ENCODE measurements at regions not wholly inside any gene's neighbourhood (a gene's known extent, or its start where the extent isn't known, plus 50 kb on each side); places are given as distances from the start of the nearest gene placed in this dataset.

DNA sequence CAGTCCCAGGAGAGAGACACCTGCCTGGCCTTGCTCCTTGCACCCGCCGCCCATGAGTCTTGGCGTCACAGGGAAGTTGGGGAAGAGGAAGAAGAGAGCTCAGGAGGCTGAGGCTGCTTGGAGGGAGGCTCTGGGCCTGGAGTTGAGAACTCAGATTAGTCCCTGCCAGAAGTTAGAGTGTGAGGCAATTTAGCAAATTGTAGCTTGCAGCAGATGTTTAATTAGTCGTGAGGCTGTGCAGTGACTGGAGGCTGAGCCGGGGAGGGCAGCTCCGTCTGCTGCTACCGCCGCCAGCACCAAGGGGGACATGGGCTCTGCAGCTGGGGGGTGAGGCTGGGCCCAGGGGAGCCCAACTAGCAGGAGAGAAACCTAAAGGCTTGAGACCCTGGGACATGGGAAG, 738.3 kb upstream of the EEF2KMT start:
- no peaks in the 10 kb centered on the region for H4K20me1 ChIP-seq (ENCODE audit: insufficient read depth)
- no peak for ATAC-seq
- no peak overlapping the region for H3K27ac ChIP-seq (ENCODE audit: low read depth, low read length)
- H3K4me3 ChIP-seq (replicated peaks in 1 of 2; ENCODE audit: low read depth in 1 of 2, low read length in 2 of 2) = no peak overlapping the region
- no peak overlapping the region for H3K9ac ChIP-seq (ENCODE audit: low read length)
- no peak overlapping the region for H3K4me2 ChIP-seq (ENCODE audit: low read length)
- H3K9me3 ChIP-seq (ENCODE audit: control insufficient read depth in 1 of 2, insufficient read depth in 1 of 2, low read depth in 1 of 2, low read length in 2 of 2) = peaks cover 0 to 6% of the 10 kb centered on the region in 2 experiments; a peak in 2 of 4 replicates
- BruUV-seq (replicated peaks) = no TSS peak
- H3K27me3 ChIP-seq (ENCODE audit: insufficient read depth, low read length) = no peaks in the 10 kb centered on the region
- H3K79me2 ChIP-seq (ENCODE audit: insufficient read depth, low read length) = no peaks in the 10 kb centered on the region
- TF ChIP-seq, protein P1, sequence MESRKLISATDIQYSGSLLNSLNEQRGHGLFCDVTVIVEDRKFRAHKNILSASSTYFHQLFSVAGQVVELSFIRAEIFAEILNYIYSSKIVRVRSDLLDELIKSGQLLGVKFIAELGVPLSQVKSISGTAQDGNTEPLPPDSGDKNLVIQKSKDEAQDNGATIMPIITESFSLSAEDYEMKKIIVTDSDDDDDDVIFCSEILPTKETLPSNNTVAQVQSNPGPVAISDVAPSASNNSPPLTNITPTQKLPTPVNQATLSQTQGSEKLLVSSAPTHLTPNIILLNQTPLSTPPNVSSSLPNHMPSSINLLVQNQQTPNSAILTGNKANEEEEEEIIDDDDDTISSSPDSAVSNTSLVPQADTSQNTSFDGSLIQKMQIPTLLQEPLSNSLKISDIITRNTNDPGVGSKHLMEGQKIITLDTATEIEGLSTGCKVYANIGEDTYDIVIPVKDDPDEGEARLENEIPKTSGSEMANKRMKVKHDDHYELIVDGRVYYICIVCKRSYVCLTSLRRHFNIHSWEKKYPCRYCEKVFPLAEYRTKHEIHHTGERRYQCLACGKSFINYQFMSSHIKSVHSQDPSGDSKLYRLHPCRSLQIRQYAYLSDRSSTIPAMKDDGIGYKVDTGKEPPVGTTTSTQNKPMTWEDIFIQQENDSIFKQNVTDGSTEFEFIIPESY (IDR thresholded peaks at IDR 0.05; ENCODE audit: extremely low read depth, insufficient replicate concordance, low read length) = no peak
- TF ChIP-seq, protein P2, sequence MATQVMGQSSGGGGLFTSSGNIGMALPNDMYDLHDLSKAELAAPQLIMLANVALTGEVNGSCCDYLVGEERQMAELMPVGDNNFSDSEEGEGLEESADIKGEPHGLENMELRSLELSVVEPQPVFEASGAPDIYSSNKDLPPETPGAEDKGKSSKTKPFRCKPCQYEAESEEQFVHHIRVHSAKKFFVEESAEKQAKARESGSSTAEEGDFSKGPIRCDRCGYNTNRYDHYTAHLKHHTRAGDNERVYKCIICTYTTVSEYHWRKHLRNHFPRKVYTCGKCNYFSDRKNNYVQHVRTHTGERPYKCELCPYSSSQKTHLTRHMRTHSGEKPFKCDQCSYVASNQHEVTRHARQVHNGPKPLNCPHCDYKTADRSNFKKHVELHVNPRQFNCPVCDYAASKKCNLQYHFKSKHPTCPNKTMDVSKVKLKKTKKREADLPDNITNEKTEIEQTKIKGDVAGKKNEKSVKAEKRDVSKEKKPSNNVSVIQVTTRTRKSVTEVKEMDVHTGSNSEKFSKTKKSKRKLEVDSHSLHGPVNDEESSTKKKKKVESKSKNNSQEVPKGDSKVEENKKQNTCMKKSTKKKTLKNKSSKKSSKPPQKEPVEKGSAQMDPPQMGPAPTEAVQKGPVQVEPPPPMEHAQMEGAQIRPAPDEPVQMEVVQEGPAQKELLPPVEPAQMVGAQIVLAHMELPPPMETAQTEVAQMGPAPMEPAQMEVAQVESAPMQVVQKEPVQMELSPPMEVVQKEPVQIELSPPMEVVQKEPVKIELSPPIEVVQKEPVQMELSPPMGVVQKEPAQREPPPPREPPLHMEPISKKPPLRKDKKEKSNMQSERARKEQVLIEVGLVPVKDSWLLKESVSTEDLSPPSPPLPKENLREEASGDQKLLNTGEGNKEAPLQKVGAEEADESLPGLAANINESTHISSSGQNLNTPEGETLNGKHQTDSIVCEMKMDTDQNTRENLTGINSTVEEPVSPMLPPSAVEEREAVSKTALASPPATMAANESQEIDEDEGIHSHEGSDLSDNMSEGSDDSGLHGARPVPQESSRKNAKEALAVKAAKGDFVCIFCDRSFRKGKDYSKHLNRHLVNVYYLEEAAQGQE (IDR thresholded peaks at IDR 0.05; ENCODE audit: low read depth) = no peak
- ChIA-PET RAD21 (ENCODE audit: low non-redundant PET in 1 of 2, low total read pairs in 2 of 2, uncharacterized antibody in 2 of 2, unreplicated experiment in 2 of 2) (no interaction called here), POLR2A (no interaction called here), CTCF (no interaction called here)
- intact Hi-C loops (cut with micrococcal nuclease) = no loop called here
- H2AFZ ChIP-seq (ENCODE audit: low read depth, low read length, poor library complexity, severe bottlenecking) = no peak overlapping the region
- no peaks in the 10 kb centered on the region for H3K36me3 ChIP-seq (ENCODE audit: control insufficient read depth in 1 of 2, insufficient read depth in 2 of 2, low read length in 2 of 2)
- no peaks in the 10 kb centered on the region for H3K4me1 ChIP-seq (ENCODE audit: control insufficient read depth in 1 of 2, insufficient read depth in 2 of 2, low read length in 2 of 2)
- no peak for DNase-seq (ENCODE audit: low read depth, low spot score)
- no peaks in the 10 kb centered on the region for H3K9me2 ChIP-seq (ENCODE audit: insufficient read depth)

DNA sequence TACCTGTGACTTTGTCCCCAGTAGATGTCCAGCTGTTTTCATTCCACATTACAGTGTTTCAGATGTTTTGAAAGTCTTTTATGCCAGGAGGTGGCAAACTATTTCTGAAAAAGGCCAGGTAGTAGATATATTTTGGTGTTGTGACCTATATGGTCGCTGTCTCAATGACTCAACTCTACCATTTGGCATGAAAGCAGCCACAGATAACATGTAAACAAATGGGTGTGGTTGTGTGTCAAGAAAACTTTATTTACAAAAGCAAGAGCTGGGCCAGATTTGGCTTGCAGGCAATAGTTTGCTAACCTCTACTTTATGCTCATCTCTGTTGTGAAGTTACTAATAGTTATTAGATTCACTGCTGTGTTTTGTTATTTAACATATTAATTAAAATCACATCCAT, 728.7 kb upstream of the EEF2KMT start:
- Histone ChIP-seq H3K4me2 (ENCODE audit: low read length) (no peak overlapping the region), H3K4me1 (ENCODE audit: control insufficient read depth in 1 of 2, insufficient read depth in 2 of 2, low read length in 2 of 2) (no peaks in the 10 kb centered on the region), H4K20me1 (ENCODE audit: insufficient read depth) (no peaks in the 10 kb centered on the region), H3K9me2 (ENCODE audit: insufficient read depth) (no peaks in the 10 kb centered on the region), H3K4me3 (replicated peaks in 1 of 2; ENCODE audit: low read depth in 1 of 2, low read length in 2 of 2) (no peak overlapping the region), H3K36me3 (ENCODE audit: control insufficient read depth in 1 of 2, insufficient read depth in 2 of 2, low read length in 2 of 2) (no peaks in the 10 kb centered on the region), H2AFZ (ENCODE audit: low read depth, low read length, poor library complexity, severe bottlenecking) (no peak overlapping the region), H3K27ac (ENCODE audit: low read depth, low read length) (no peak overlapping the region), H3K9ac (ENCODE audit: low read length) (no peak overlapping the region), H3K79me2 (ENCODE audit: insufficient read depth, low read length) (no peaks in the 10 kb centered on the region), H3K27me3 (ENCODE audit: insufficient read depth, low read length) (no peaks in the 10 kb centered on the region), H3K9me3 (ENCODE audit: control insufficient read depth in 1 of 2, insufficient read depth in 1 of 2, low read depth in 1 of 2, low read length in 2 of 2) (peaks cover 4 to 10% of the 10 kb centered on the region in 2 experiments; a peak in 2 of 4 replicates)
- ATAC-seq (no peak), DNase-seq (ENCODE audit: low read depth, low spot score) (no peak)
- intact Hi-C loops (cut with micrococcal nuclease) = no loop called here
- POLR2A ChIA-PET = no interaction called here
- TF ChIP-seq, protein P3, sequence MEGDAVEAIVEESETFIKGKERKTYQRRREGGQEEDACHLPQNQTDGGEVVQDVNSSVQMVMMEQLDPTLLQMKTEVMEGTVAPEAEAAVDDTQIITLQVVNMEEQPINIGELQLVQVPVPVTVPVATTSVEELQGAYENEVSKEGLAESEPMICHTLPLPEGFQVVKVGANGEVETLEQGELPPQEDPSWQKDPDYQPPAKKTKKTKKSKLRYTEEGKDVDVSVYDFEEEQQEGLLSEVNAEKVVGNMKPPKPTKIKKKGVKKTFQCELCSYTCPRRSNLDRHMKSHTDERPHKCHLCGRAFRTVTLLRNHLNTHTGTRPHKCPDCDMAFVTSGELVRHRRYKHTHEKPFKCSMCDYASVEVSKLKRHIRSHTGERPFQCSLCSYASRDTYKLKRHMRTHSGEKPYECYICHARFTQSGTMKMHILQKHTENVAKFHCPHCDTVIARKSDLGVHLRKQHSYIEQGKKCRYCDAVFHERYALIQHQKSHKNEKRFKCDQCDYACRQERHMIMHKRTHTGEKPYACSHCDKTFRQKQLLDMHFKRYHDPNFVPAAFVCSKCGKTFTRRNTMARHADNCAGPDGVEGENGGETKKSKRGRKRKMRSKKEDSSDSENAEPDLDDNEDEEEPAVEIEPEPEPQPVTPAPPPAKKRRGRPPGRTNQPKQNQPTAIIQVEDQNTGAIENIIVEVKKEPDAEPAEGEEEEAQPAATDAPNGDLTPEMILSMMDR (IDR thresholded peaks at IDR 0.05 in 2 of 3, conservative IDR thresholded peaks at IDR 0.05 in 1 of 3; ENCODE audit: borderline replicate concordance in 1 of 3, insufficient read depth in 1 of 3, low read depth in 2 of 3, low read length in 2 of 3) = no peak
- TF ChIP-seq ZFX (IDR thresholded peaks at IDR 0.05) = no peak
- TF ChIP-seq POLR2AphosphoS5 (IDR thresholded peaks at IDR 0.05; ENCODE audit: low read depth, low read length) = no peak
- no peak for TF ChIP-seq EZH2 (IDR thresholded peaks at IDR 0.05)
- TF ChIP-seq, protein P4, sequence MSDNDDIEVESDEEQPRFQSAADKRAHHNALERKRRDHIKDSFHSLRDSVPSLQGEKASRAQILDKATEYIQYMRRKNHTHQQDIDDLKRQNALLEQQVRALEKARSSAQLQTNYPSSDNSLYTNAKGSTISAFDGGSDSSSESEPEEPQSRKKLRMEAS (IDR thresholded peaks at IDR 0.05) = no peak
- TF ChIP-seq EGR1 (IDR thresholded peaks at IDR 0.05; ENCODE audit: low read depth) = no peak
- no peak for TF ChIP-seq SP1 (IDR thresholded peaks at IDR 0.05; ENCODE audit: low read depth)
- TF ChIP-seq CEBPB (IDR thresholded peaks at IDR 0.05; ENCODE audit: low read depth) = no peak
- no peak for TF ChIP-seq ATF3 (IDR thresholded peaks at IDR 0.05)
- TF ChIP-seq ZNF274 (IDR thresholded peaks at IDR 0.05; ENCODE audit: low read depth, low read length) = no peak
- no TSS peak for BruUV-seq (replicated peaks)
- CTCF ChIA-PET = no interaction called here
- RAD21 ChIA-PET (ENCODE audit: low non-redundant PET in 1 of 2, low total read pairs in 2 of 2, uncharacterized antibody in 2 of 2, unreplicated experiment in 2 of 2) = no interaction called here
